ENCODE measurements at regions not wholly inside any gene's neighbourhood (a gene's known extent, or its start where the extent isn't known, plus 50 kb on each side); places are given as distances from the start of the nearest gene placed in this dataset.

DNA sequence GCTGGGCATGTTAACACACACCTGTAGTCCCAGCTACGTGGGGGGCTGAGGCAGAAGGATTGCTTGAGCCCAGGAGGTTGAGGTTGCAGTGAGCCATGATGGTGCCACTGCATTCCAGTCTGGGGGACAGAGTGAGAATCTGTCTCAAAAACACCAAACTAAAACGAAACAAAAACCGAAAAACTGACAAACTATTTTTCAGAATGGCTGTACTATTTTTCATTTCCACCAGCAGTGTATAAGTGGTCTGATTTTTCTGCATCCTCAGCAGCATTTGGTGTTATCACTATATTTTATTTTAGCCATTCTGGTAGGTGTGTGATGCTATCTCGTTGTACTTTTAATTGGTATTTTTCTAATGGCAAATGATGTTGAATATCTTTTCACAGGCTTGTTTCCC lies 95.2 kb downstream of the PDCL3 start:
- no peak for DNase-seq (ENCODE audit: extremely low read depth, low read depth, low spot score)

DNA sequence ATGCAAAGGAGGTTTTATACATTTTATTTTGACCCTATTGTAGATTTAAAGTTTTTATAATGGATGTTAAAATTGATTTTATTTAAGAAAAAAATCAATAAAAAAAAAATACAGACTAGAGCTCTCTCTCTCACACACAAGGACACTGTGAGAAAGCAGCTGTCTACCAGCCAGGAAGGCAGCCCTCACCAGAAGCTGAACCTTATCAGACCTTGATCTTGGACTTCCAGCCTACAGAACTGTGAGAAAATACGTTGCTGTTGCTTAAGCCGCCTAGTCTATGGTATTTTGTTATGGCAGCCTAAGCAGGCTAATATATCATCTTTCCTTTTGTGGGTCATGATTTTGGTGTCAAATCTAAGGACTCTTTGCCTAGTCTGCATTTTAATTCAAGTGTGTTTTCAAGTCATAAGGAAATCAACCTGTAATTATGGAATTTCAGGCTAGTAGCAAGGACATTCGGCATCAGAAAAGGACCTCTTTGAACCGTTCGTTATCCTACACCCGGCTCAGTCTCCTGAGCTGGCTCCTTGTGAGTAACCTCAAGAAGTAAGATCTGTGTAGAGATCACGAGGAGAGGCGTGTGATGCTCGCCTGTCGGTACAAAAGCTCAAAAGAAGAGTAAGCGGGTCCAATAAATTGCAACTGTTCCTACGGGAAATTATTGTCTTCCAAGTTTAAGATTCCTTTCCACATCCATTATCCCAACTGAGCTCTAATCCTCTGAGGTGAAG lies 98.2 kb downstream of the PDCL3 start:
- DNase-seq (ENCODE audit: extremely low read depth, low read depth, low spot score), result no peak

DNA sequence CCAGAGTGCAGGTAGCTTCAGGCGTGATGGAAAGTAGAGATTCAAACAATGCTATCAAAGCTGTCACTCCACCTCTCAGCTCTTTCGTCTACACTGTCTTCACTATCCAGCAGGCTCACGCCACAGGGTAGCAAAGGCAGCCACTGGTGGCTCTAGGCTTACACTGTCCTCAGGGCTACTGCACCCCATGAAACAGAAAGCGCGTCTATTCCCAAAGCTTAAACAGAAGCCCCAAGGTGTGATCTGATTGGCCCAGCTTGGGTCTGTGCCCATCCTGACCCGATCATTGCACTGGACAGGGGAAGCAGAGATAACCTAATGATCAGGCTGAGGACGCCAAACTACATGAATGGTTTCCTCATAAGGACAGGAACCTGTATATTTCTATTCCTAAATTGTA lies 100.1 kb downstream of the PDCL3 start:
- no peak for DNase-seq (ENCODE audit: extremely low read depth, low read depth, low spot score)

DNA sequence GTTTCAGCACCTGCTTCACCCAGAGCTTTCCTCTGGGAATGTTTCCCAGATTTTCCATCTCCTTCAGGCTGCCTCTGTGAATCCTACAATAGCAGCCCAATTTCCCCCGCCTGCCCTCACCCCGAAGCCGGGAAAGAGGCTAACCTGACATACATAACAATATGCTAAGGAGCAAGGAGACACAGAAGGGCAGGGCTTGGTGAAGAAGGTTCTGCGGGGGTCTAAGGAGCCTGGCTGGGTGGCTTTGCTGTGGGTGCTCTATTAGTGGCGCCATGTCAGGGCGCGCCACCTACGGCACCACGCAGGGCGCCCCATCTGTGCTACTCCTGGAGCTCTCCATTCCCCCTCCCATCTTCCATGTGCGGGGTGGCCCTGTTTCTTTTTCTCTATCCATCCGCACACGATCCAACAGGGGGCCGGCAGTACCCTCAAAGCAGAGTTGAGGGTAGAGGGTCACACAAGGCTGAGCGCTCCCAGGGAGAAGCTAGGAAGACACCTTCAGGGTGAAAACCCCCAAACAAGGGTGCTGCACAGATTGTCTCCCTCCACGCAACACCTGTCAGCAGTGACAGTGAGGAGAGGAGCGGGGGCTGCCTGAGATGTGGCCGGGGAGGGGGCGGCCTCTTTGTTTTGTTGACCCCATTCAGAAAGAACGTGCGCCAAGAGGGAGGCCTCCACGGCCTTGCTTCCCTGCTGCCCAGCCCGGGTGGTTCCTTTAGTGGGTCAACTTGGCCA lies 101.4 kb downstream of the PDCL3 start:
- DNase-seq (ENCODE audit: extremely low read depth, low read depth, low spot score), result no peak

DNA sequence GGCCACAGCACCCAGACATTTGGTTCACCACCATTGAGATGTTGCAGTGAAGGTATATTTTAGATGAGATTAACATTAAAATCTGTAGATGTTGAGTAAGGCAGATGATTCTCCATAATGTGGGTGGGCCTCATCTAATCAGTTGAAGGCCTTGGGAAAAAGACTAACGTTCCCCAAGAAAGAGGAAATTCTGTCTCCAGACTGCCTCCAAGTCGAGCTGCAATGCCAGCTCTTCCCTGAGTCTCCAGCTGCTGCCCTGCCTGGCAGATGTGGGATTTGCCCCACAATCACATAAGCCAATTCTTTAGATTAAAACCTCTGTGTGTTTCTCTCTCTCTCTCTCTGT lies 101.9 kb downstream of the PDCL3 start:
- no peak for DNase-seq (ENCODE audit: extremely low read depth, low read depth, low spot score)

DNA sequence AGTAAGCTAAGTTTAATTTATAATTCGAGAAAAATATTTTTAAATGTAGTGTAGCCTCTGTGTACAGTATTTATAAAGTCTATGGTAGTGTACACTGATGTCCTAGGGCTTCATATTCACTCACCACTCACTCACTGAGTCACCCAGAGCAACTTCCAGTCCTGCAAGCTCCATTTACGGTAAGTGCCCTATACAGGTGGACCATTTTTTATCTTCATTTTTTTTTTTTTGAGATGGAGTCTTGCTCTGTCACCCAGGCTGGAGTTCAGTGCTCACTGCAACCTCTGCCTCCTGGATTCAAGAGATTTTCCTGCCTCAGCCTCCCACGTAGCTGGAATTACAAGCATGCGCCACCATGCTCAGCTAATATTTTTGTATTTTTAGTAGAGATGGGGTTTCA lies 104.2 kb downstream of the PDCL3 start:
- DNase-seq (ENCODE audit: extremely low read depth, low read depth, low spot score), result no peak

DNA sequence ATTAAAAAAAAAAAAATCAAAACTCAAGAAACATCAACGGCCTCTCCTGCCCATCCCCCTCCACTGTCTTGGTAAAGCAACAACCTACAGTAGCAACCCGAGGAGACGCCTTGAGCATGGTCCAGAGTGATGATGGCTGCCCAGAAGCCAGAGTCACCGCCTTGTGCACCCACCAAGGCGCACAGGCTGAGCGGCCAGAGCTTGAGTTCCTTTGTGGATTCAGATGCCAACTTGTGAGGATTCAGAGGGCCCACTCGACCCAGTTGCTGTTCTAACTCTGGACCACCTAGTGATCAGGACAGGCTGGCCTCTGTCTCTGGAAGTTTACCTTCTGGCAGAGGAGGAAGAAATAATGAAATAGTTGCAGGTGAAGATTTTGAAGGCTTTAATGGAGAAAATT lies 105.0 kb downstream of the PDCL3 start:
- no peak for DNase-seq (ENCODE audit: extremely low read depth, low read depth, low spot score)

DNA sequence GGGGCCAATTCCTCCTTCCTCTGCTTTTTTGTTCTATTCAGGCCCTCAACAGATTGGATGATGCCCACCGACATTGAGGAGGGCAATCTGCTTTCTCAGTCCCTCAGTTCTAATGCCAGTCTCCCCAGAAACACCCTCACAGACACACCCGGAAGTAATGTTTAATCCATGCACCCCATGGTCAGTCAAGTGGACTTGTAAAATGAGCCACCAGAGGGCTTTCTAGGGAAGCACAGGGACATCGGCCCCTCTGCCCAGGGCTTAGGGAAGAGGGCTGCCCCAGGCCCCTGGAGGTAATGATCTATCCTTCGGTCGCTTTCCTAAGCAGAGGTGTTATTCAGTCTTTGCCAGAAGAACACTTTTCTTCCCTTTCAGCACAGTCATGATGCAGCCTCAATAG lies 107.4 kb downstream of the PDCL3 start:
- DNase-seq (ENCODE audit: extremely low read depth, low read depth, low spot score), result no peak

DNA sequence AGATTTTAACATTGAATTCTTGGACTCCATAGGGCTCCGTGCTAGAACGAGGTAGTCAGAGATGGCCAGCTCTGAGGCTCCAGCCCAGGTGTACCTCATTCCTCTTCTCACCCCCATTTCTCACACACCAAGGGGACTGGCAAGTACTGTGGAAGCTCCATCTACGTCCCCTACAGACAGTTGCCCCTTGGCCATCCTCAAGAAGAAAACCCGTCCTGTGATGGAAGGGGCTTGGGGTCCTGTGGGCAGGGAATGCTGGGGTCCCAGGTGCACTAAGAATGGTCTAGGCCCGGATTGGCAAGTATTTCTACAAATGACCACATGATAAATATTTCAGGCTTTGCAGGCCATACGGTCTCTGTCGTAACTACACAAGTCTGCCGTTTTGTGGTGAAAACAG lies 110.3 kb downstream of the PDCL3 start:
- no peak for DNase-seq (ENCODE audit: extremely low read depth, low read depth, low spot score)

DNA sequence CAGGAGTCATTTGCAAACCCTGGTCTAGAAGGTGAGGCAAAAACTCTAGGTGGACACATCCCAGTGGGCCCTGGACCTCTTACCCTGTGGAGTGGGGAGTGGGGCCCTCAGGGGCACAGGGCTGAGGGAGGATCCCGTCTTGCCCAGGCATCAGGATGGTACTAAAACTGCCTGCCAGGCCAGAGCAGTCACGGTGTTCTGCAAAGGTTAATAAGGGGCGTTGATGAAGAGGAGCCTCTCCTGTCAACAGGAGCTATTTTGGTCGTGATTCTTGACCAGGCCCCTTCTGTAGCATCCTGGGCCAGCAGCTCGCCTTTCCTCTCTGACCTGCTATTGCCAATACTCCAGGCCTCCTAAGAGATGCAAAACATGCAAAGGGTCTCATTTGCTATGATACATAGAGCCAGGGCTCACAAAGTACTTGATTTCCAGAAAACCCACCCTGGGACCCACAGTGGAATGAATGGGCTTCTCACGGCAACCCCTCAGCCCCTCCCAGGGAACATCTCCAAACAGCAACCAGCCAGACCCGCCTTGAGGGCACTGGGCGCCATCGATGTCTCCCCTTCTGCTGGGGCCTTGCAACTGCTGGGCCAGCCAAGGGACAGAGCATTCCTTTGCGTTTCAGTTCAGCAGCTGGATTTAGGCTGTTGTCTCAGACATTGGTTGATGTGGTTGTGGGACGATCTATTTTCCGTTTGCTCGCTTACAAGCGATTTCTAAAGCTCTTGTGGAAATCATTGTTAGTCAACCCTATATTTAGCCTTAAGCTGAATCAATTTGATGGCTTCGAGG lies 111.1 kb downstream of the PDCL3 start:
- no peak for DNase-seq (ENCODE audit: extremely low read depth, low read depth, low spot score)

DNA sequence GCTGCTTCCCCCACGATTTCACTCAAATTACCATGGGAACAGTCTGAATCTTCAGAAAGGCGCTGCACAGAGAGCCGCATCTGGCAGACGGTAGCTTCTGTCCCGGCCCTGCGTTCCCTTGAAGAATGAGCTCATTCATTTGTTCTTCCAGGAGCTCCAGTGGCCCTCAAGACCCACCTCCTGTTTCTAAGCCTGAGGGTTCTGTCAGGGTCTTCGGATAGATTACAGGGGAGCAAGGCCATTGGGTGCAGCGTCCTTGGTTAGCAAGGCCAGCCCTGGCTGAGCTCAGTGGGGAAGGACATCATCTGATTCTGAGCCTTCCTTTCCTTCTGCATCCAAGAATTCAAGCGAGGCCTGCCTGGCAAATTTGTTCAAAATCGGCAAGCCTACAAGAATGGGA lies 111.9 kb downstream of the PDCL3 start:
- DNase-seq (ENCODE audit: extremely low read depth, low read depth, low spot score), result no peak

DNA sequence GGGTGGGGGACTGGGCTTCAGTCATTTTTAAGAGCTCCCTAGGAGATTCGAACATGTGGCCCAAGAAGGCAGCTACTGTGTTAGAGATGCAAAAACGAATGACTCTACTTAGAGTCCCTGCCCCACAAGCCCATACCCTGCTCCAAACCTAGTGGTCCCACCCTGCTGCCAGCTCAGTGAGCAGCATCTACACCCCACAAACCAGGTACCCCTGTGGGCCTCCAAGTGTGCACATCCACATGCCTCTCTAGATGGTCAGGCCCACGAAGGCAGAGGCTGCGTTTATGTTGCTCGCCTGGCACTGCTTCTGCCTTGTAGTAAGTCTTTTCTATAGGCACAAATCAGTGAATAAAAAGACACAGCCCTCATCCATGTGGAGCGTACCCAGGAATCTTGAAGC lies 112.6 kb downstream of the PDCL3 start:
- no peak for DNase-seq (ENCODE audit: extremely low read depth, low read depth, low spot score)

DNA sequence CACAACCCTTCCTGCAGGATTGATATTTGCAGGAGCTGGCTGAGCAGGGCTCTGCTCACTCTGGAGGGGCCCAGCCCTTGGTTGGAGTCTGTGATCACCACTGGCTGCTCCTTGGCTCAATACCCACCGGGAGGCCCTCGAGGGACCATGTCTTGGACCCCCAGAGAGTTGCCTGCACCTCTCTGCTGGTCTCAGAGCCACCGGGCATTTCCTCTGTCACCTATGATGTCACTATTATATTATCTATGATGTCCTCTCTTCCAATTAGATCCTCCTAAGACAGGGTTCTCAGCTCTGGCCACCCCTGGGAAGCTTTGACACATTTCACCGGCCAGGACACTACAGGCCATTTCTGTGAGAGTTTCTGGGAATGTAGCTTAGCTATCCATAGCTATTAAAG lies 113.1 kb downstream of the PDCL3 start:
- no peak for DNase-seq (ENCODE audit: extremely low read depth, low read depth, low spot score)

DNA sequence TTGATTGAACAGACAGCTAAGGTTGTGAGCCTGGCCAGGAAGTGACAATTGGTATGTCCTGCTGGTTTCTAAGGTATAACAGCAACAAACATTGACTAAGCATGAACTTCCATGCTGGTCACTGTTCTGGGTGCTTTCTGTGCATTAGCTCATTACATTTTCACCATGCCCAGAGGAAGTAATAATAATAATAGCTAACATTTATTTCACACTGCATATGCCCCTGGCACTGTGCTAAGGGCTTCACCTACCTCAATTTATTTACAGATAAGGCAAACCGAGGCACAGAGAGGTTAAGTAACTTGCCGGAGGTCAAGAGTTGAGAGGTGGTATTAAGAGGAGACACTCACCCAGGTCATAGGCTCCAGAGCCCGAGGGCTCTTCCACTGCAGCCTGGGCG lies 113.6 kb downstream of the PDCL3 start:
- DNase-seq (ENCODE audit: extremely low read depth, low read depth, low spot score), result no peak

DNA sequence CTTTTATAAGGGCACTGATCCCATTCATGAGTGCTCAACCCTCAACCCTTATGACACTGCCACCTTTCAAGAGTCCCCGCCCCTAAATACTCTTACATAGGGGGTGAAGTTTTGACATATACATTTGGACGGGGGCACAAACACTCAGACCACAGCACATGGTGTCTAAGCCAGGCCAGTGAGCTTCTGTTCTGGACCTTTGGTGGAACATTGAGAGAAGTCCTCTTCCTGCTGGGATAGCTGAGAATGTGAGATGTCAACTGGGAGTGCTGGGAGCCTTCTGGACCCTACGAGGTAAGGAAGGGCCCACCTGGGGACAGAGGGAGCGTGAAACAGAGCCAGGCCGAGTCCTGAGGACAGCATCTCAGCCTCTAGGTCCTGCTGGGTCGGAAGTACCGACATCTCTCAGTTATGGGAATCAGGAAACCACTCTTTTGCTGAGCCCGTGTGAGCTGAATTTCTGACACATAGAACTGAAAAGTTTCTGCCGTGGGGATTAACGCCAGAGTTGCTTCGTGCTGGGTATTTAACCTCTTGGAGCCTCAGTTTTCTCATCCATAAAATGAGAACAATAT lies 114.9 kb downstream of the PDCL3 start:
- DNase-seq (ENCODE audit: extremely low read depth, low read depth, low spot score), result no peak

DNA sequence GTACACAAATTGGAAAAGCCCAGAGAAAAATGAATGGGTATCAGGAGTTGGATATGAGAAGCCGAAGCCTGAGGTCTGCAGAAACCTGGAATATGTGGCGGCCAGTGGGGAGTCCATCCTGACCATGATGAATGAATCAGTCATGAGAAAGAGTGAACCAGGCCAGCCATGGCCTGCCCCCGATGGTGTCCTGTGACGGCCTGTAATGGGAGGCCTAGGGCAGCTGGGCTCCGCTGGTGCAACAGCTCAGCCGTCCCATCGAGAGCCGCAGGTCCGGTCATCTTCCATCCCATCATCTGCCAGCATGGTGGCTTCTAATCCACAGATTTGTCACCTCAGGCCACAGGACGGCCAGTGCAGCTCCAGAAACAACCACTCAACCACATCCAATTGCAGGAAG lies 116.4 kb downstream of the PDCL3 start:
- no peak for DNase-seq (ENCODE audit: extremely low read depth, low read depth, low spot score)

DNA sequence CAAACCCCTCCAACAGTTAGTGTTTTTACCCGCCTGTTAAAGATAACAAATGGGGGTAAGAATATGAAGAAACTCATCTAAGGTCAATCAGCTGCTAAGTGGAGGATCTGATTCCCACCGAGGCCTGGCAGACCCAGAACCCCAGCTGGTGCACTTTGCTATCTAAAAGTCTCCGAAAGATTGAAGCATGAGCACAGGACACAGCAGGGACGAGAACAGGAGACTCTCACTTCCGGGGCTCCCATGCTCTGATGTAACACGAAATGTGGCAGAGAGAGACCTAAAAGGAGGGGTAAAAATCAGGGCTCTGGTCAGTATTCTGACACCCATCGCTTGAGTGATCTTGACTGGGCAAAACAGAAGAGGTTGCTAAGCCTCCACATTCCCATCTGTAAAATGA lies 119.7 kb downstream of the PDCL3 start:
- no peak for DNase-seq (ENCODE audit: extremely low read depth, low read depth, low spot score)

DNA sequence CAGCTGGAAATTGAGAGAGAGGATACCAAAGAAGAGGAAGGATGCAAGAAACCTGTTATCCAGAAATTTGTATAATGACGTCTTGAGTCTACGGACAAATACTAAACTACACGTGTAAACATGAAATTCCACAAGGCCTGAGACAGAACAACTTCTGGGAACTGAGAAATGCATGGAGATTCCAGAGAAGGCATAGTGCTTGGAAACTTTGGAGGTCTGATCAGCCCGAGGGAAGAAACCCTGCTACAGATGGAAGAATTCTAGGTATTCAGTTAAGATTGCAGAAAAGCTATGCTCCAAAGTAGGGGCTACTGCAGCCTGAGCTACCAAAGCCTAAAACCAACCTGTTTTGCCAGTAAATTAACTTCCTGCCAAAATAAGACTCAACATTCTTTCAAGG lies 120.4 kb downstream of the PDCL3 start:
- DNase-seq (ENCODE audit: extremely low read depth, low read depth, low spot score), result no peak

DNA sequence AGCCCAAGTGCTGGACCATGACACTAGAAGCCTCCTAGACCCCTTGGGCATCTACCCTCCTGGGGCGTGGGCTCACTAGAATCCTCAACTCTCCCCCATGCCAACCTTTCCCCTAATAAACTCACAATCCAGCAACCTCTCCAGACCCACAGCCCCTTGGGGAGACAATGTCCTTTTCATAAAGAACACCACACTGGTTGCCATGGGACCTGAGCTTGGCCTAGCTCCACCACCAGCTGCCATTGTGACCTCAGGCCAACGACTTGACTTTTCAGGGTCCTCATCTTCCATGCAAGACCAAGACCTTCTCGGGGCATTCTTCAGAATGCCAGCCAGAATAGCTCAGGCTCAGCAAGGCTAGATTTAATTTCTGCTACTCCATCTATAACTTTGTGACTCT lies 128.1 kb upstream of the NPAS2 start:
- no peak for DNase-seq (ENCODE audit: extremely low read depth, low read depth, low spot score)

DNA sequence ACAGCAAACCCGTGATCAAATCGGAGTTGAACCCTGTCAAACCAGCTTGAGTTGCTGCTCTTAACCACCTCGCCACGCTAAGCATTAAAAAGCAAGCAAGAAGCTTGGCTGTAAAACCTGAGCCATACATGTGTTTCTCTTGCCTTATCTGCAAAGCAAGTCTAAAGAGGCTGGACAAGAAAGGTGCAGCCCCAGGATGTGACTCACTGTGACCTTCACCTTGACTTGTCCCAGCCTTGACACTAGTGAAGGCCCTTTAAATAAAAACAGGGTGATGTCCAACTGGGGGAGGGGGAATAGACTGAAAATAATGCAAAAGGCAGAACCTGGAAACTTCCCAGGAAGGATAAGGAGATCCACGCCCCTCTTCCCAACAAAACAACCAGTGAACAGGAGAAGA lies 127.6 kb upstream of the NPAS2 start:
- DNase-seq (ENCODE audit: extremely low read depth, low read depth, low spot score), result no peak

DNA sequence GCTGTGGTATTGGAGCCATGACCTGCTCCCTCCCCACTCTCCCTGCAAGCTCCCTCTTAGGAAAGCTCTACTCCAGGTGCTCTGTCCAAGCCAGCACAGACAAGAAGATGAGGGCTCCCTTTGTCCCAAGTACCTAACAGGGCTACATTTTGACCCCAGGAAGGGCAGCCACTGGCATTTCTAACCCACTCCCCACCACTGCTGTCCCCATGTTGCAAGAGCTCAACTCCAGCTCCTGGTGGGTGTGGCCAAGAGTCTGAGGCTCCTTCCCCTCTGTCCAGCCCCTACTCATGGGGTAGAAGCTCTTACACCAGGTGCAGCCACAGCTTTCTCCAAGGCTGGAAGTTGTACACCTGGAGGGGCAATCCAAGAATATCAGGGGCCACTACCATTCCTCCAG lies 127.0 kb upstream of the NPAS2 start:
- DNase-seq (ENCODE audit: extremely low read depth, low read depth, low spot score), result no peak

DNA sequence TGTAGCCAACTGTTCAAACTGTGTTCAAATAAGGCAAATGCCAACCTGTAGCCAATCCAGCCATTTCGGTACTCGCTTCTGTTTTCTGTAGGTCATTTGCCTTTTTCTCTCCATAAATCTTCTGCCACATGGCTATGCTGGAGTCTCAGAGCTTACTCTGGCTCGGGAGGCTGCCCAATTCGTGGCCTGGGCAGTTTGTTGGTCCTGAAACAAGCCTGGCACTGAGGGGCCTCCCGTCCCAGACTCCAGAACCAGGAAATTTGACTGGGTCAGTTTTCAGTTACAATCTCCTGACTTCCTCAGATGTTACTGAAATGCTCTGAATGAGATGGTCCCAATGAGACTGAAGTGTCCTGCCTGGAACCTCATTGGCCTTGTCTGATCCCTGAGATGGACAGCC lies 120.8 kb upstream of the NPAS2 start:
- no peak for DNase-seq (ENCODE audit: extremely low read depth, low read depth, low spot score)
